Gastrocnemius medialis (tissue), 4 donors: ENCODE measurements at regions not wholly inside any gene's neighbourhood (a gene's known extent, or its start where the extent isn't known, plus 50 kb on each side); places are given as distances from the start of the nearest gene placed in this dataset.

Experiments used
- ATAC-seq, 2 donors: fragments of 150-250 bp; one replicate each; pipeline ENCODE4 v1.9.1; 2016
- DNase-seq, 2 donors: peaks; one replicate each; pipeline ENCODE4 v3.0.0-alpha.2; 2019
- H3K27ac ChIP-seq, 4 donors: fragments of 200-600 bp; sonication (generic); 1 replicate in 1 of 4; 2 replicates in 3 of 4; pipeline ENCODE4 v1.5.1; 2016 to 2018; ENCODE audit warnings: mild to moderate bottlenecking in 2 of 4, moderate library complexity in 1 of 4
- H3K27me3 ChIP-seq, 3 donors: fragments of 200-600 bp; sonication (generic) in 2 of 3; 1 replicate in 1 of 3; 2 replicates in 2 of 3; pipeline versions ENCODE4 v1.5.1 to v1.6.0; 2016 to 2019; ENCODE audit warnings: mild to moderate bottlenecking in 1 of 3, moderate library complexity in 1 of 3
- H3K36me3 ChIP-seq, 2 donors: fragments of 200-600 bp; sonication (generic) in 1 of 2; one replicate each; pipeline ENCODE4 v1.5.1; 2017 to 2018
- H3K4me1 ChIP-seq, 2 donors: fragments of 200-600 bp; sonication (generic) in 1 of 2; one replicate each; pipeline ENCODE4 v1.5.1; 2016 to 2017; ENCODE audit warnings: mild to moderate bottlenecking in 2 of 2
- H3K4me3 ChIP-seq, 4 donors: fragments of 200-600 bp; sonication (generic) in 3 of 4; 1 replicate in 1 of 4; 2 replicates in 3 of 4; pipeline ENCODE4 v1.5.1; 2016 to 2019; ENCODE audit warnings: mild to moderate bottlenecking in 2 of 4
- H3K9me3 ChIP-seq, 3 donors: fragments of 200-600 bp; sonication (generic) in 2 of 3; 1 replicate in 1 of 3; 2 replicates in 2 of 3; pipeline ENCODE4 v1.5.1; 2016 to 2019
- CTCF ChIP-seq, 5 experiments: fragments of 450-650 bp in 3 of 5; fragments of 200-600 bp in 2 of 5; sonication (generic) in 2 of 5; IDR thresholded peaks in 4 of 5; conservative IDR thresholded peaks in 1 of 5; 1 replicate in 4 of 5; 2 replicates in 1 of 5; pipeline ENCODE4 v1.5.1; 2016 to 2019; ENCODE audit warnings: antibody characterized with exemption in 5 of 5, mild to moderate bottlenecking in 3 of 5, moderate library complexity in 3 of 5
- POLR2A ChIP-seq, 2 donors: fragments of 450-650 bp; IDR thresholded peaks; one replicate each; pipeline ENCODE4 v1.6.1; 2017; ENCODE audit warnings: antibody characterized with exemption in 2 of 2, mild to moderate bottlenecking in 2 of 2, moderate library complexity in 2 of 2
- in situ Hi-C, 4 donors: fragments of 200-750 bp; cut with MboI; loops; one replicate each; pipeline versions ENCODE4 v1.15.0 to v1.8.0; 2017; ENCODE audit warnings: low sequenced_read_pairs in 4 of 4
- intact Hi-C: fragments of 100-400 bp; cut with DNase I; formaldehyde crosslinking; loops from one replicate; pipeline ENCODE4 v1.15.1; 2023; ENCODE audit warnings: low total_unique reads

DNA sequence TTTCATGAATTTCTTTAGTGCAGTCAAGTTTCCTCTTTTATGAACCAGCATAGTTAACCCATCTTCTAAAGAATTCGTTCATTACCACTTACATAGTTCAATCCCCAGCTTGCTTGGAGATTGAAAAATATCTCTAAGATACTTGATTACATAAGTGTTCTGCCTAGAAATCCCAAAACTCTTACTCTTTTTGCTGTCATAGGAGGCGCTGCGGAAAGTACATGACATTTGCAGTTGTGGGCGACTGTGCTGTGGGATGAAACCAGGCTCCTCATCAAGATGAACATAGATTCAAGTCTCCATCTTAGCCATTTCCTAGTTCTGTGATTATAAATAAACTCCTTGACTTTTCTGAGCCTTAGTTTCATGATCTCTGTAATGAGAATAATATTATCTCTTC, 107.1 kb upstream of the SORBS2 start:
- Histone ChIP-seq H3K27me3 (peaks cover 0 to 11% (median 3%) of the 10 kb centered on the region in 3 donors), H3K9me3 (no peaks in the 10 kb centered on the region), H3K4me3 (no peak overlapping the region), H3K27ac (no peak overlapping the region), H3K4me1 (peaks cover 0 to 3% of the 10 kb centered on the region in 2 donors), H3K36me3 (no peaks in the 10 kb centered on the region)
- no peak for TF ChIP-seq CTCF (IDR thresholded peaks at IDR 0.05 in 4 of 5, conservative IDR thresholded peaks at IDR 0.05 in 1 of 5)
- TF ChIP-seq POLR2A (IDR thresholded peaks at IDR 0.05) = no peak
- ATAC-seq (no peak), DNase-seq (no peak)
- in situ Hi-C loops (no loop called here), intact Hi-C loops (no loop called here)

GRCh38 chr4:185920171-185920570, 108.2 kb upstream of the SORBS2 start:
- no peak for DNase-seq
- intact Hi-C loops (no loop called here), in situ Hi-C loops (no loop called here)
- H3K36me3 ChIP-seq = no peaks in the 10 kb centered on the region
- no peak overlapping the region for H3K4me3 ChIP-seq
- peak in 1 of 2 donors; percentile 54 for ATAC-seq
- H3K27ac ChIP-seq = no peak overlapping the region
- TF ChIP-seq CTCF (IDR thresholded peaks at IDR 0.05 in 4 of 5, conservative IDR thresholded peaks at IDR 0.05 in 1 of 5) (no peak), POLR2A (IDR thresholded peaks at IDR 0.05) (no peak)
- H3K4me1 ChIP-seq = peaks cover 0 to 3% of the 10 kb centered on the region in 2 donors
- H3K9me3 ChIP-seq = no peaks in the 10 kb centered on the region
- H3K27me3 ChIP-seq = peaks cover 0 to 11% (median 3%) of the 10 kb centered on the region in 3 donors

DNA sequence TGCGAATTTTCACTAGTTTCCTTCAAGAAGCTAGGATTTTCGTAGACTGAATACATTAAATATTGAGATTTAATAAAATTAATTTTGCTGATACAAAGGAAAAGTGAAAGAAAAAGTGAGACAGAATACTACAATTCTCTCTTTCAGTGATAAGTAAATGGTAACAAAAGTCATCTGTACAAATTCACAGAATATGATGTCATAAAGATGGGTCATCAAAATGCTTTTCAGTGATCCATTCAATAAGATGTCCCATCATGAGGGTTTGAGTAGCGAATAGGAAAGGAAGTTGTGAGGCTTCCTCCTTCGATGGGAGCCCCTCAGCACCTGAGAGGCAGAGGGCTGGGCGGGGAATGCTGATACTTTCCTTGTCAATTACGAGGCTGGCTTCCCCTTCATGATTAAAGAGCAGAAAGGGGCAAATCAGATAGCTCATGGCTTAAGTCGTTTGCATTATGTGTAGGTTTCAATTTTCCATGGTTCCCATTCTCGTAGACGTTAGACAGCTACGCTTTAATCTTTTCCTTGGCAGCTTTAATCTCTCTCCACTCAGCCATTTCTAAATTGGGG, 108.8 kb upstream of the SORBS2 start:
- Histone ChIP-seq H3K9me3 (no peaks in the 10 kb centered on the region), H3K27ac (no peak overlapping the region), H3K4me3 (no peak overlapping the region), H3K4me1 (peaks cover 0 to 3% of the 10 kb centered on the region in 2 donors), H3K36me3 (no peaks in the 10 kb centered on the region), H3K27me3 (peaks cover 0 to 11% (median 3%) of the 10 kb centered on the region in 3 donors)
- TF ChIP-seq POLR2A (IDR thresholded peaks at IDR 0.05) (no peak), CTCF (IDR thresholded peaks at IDR 0.05 in 4 of 5, conservative IDR thresholded peaks at IDR 0.05 in 1 of 5) (no peak)
- ATAC-seq (no peak), DNase-seq (no peak)
- intact Hi-C loops (no loop called here), in situ Hi-C loops (no loop called here)

GRCh38 chr4:185921583-185922555, 109.9 kb upstream of the SORBS2 start:
- Histone ChIP-seq H3K27ac (no peak overlapping the region), H3K4me3 (no peak overlapping the region), H3K4me1 (peaks cover 0 to 3% of the 10 kb centered on the region in 2 donors), H3K9me3 (no peaks in the 10 kb centered on the region), H3K36me3 (no peaks in the 10 kb centered on the region), H3K27me3 (peaks cover 0 to 11% (median 3%) of the 10 kb centered on the region in 3 donors)
- in situ Hi-C loops = no loop called here
- intact Hi-C loops = no loop called here
- ATAC-seq (no peak), DNase-seq (no peak)
- TF ChIP-seq POLR2A (IDR thresholded peaks at IDR 0.05) = no peak
- TF ChIP-seq CTCF (IDR thresholded peaks at IDR 0.05 in 4 of 5, conservative IDR thresholded peaks at IDR 0.05 in 1 of 5) = no peak
